ENCODE measurements at regions not wholly inside any gene's neighbourhood (a gene's known extent, or its start where the extent isn't known, plus 50 kb on each side); places are given as distances from the start of the nearest gene placed in this dataset.

GRCh38 chr12:125292700-125293099 lies 227.5 kb downstream of the AACS start:
- H3K9ac ChIP-seq = no peak overlapping the region
- H3K9me3 ChIP-seq (ENCODE audit: low read depth) = no peaks in the 10 kb centered on the region
- no peak overlapping the region for H3K27ac Mint-ChIP-seq
- no peaks in the 10 kb centered on the region for H3K36me3 ChIP-seq
- H3K4me3 Mint-ChIP-seq = no peak overlapping the region
- no peak for DNase-seq (ENCODE audit: low spot score)
- no peaks in the 10 kb centered on the region for H4K20me1 ChIP-seq (ENCODE audit: low read depth)
- no peak overlapping the region for H3K27ac ChIP-seq
- peaks cover 6% of the 10 kb centered on the region for H3K27me3 Mint-ChIP-seq (ENCODE audit: insufficient read depth, low read depth)
- H3K36me3 Mint-ChIP-seq = no peaks in the 10 kb centered on the region
- TF ChIP-seq EZH2phosphoT487 (IDR thresholded peaks at IDR 0.05) = no peak
- TF ChIP-seq EZH2 (IDR thresholded peaks at IDR 0.05) = no peak
- no peak for TF ChIP-seq CTCF (IDR thresholded peaks at IDR 0.05)
- no peaks in the 10 kb centered on the region for H3K79me2 ChIP-seq (ENCODE audit: low read depth)
- no peak overlapping the region for H3K4me3 ChIP-seq
- peaks cover 8% of the 10 kb centered on the region for H3K4me1 ChIP-seq
- peaks cover 5% of the 10 kb centered on the region for H3K4me1 Mint-ChIP-seq
- H3F3A ChIP-seq (ENCODE audit: low read depth) = no peaks in the 10 kb centered on the region
- H2AFZ ChIP-seq (replicated peaks) = no peak overlapping the region
- H3K9me3 Mint-ChIP-seq = no peaks in the 10 kb centered on the region
- no peak overlapping the region for H3K4me2 ChIP-seq
- no peaks in the 10 kb centered on the region for H3K27me3 ChIP-seq

- Histone ChIP-seq H3F3A (ENCODE audit: low read depth) (no peaks in the 10 kb centered on the region), H3K27ac (no peak overlapping the region), H3K4me3 (no peak overlapping the region), H3K36me3 (no peaks in the 10 kb centered on the region), H3K4me1 (peaks cover 8% of the 10 kb centered on the region), H3K27me3 (no peaks in the 10 kb centered on the region), H3K79me2 (ENCODE audit: low read depth) (no peaks in the 10 kb centered on the region), H3K4me2 (no peak overlapping the region), H3K9me3 (ENCODE audit: low read depth) (no peaks in the 10 kb centered on the region), H3K9ac (no peak overlapping the region), H4K20me1 (ENCODE audit: low read depth) (no peaks in the 10 kb centered on the region), H2AFZ (replicated peaks) (no peak overlapping the region)
- no peak for TF ChIP-seq EZH2phosphoT487 (IDR thresholded peaks at IDR 0.05)
- no peak for TF ChIP-seq CTCF (IDR thresholded peaks at IDR 0.05)
- TF ChIP-seq EZH2 (IDR thresholded peaks at IDR 0.05) = no peak
- no peak overlapping the region for H3K27ac Mint-ChIP-seq
- DNase-seq (ENCODE audit: low spot score) = no peak
- no peaks in the 10 kb centered on the region for H3K9me3 Mint-ChIP-seq
- no peak overlapping the region for H3K4me3 Mint-ChIP-seq
- no peaks in the 10 kb centered on the region for H3K36me3 Mint-ChIP-seq
- H3K4me1 Mint-ChIP-seq = peaks cover 5% of the 10 kb centered on the region
- H3K27me3 Mint-ChIP-seq (ENCODE audit: insufficient read depth, low read depth) = peaks cover 3% of the 10 kb centered on the region
Observed at GRCh38 chr12:125295550-125295949, 230.3 kb downstream of the AACS start.

GRCh38 chr12:125296701-125297100 lies 231.5 kb downstream of the AACS start:
- no peak overlapping the region for H3K27ac Mint-ChIP-seq
- no peak for TF ChIP-seq EZH2 (IDR thresholded peaks at IDR 0.05)
- TF ChIP-seq CTCF (IDR thresholded peaks at IDR 0.05) = no peak
- no peak for TF ChIP-seq EZH2phosphoT487 (IDR thresholded peaks at IDR 0.05)

More at GRCh38 chr12:125296701-125297100, 231.5 kb downstream of the AACS start:
- H3F3A ChIP-seq (ENCODE audit: low read depth) = no peaks in the 10 kb centered on the region
- no peak overlapping the region for H3K9ac ChIP-seq
- H3K4me2 ChIP-seq = no peak overlapping the region
- peaks cover 3% of the 10 kb centered on the region for H3K27me3 Mint-ChIP-seq (ENCODE audit: insufficient read depth, low read depth)
- H3K27ac ChIP-seq = no peak overlapping the region
- no peak overlapping the region for H2AFZ ChIP-seq (replicated peaks)
- no peaks in the 10 kb centered on the region for H3K79me2 ChIP-seq (ENCODE audit: low read depth)
- H3K9me3 ChIP-seq (ENCODE audit: low read depth) = no peaks in the 10 kb centered on the region
- no peaks in the 10 kb centered on the region for H3K9me3 Mint-ChIP-seq
- no peaks in the 10 kb centered on the region for H3K27me3 ChIP-seq
- H3K36me3 Mint-ChIP-seq = no peaks in the 10 kb centered on the region
- H3K4me1 ChIP-seq = peaks cover 8% of the 10 kb centered on the region
- H4K20me1 ChIP-seq (ENCODE audit: low read depth) = no peaks in the 10 kb centered on the region
- no peak overlapping the region for H3K4me3 ChIP-seq
- H3K4me1 Mint-ChIP-seq = peaks cover 5% of the 10 kb centered on the region
- no peak overlapping the region for H3K4me3 Mint-ChIP-seq
- DNase-seq (ENCODE audit: low spot score) = peak; percentile 39
- H3K36me3 ChIP-seq = no peaks in the 10 kb centered on the region
